HG02870 (cell line): ENCODE measurements at regions not wholly inside any gene's neighbourhood (a gene's known extent, or its start where the extent isn't known, plus 50 kb on each side); places are given as distances from the start of the nearest gene placed in this dataset.
A peak's percentile ranks its signal among the peaks of the same experiment; 100 is the strongest.

Source experiments
- ATAC-seq: cut with Tn5 transposase; IDR thresholded peaks from one replicate; pipeline ENCODE4 v1.9.1; 2021; ENCODE audit warnings: mild to moderate bottlenecking, moderate library complexity; ENCODE audit not compliant: unreplicated experiment

DNA sequence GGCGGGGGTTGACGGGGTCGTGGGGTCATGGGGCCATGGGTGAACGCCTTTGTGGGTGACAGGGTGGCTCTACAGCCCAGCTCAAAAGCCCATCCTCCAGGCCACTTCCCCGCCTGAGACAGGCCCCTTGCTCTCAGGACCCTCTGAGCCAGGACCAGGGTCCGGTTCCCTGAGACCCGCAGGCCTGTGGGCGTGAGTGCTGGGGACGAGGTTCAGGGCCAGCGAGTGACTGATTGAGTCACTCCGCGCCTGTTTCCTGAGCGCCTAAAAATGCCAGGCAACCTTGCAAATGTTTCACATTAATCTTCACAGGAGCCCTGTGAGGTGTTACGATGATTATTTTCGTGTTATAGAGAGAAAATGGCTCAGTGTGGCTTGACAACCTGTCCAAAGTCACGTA is 97.8 kb downstream of the ZNF674 start:
- peak; percentile 30 for ATAC-seq

DNA sequence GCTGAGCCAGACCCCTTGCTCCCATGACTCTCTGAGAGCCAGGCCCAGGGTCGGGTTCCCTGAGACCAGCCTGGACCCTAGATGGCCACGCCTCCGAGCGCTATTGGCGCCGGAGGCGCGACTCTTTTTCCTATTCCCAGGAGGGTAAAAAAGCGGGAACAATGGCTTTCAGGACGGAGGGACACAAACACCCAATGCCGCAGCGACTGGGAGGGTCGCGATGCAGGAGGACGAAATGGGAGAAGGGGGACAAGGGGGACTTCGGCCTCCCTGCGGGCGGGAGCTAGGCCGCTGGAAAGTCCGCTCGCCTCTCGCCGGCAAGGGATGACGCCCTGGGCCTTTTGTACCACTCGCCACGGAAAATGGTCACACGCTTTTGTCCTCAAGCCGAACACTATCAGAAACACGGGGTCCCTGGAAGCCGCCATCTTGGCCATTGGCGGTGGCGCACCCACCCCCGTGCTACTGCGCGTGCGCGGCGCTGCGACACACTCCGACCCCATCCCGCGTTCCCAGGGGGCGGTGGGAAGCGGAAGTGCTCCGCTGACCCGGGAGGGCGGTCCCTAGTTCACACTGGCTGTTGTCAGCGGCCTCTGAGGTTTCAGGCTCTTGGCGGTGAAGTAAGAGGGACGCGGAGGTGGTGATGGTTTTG is 98.4 kb downstream of the ZNF674 start:
- ATAC-seq, result peak; percentile 85

DNA sequence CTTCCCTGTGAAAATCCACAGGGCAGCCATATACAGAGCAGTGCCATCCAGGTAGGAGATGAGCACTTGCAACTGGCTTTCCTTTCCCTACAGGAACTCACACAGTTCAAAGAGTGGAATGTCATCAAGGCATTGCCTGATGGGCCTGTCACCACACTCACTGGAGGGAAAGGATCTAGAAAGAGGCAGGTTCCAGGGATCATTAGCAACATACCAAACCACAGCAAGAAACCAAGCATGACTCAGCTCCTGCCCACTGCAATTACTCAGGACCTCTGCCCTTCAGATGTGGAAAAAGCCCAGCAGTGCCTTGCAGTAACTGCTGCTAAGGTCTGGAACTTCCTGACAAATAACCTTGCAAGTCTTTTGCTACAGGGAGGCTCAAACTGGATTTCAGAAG is 101.2 kb downstream of the ZNF674 start:
- no peak for ATAC-seq

DNA sequence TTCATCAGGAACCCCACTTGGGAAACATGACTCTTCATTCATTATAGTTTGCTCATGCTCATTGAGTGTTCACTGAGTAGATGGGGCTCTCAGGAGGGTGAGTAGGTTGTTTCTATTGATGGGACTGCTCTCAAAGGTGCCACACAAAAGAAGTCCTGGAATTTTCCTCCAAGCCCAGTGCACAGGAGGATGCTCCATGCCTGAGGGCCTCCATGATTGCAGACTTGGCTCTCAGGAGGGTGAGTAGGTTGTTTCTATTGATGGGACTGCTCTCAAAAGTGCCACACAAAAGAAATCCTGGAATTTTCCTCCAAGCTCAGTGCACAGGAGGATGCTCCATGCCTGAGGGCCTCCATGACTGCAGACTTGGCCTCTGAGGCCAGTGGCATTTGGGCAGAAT is 108.5 kb downstream of the ZNF674 start:
- no peak for ATAC-seq

DNA sequence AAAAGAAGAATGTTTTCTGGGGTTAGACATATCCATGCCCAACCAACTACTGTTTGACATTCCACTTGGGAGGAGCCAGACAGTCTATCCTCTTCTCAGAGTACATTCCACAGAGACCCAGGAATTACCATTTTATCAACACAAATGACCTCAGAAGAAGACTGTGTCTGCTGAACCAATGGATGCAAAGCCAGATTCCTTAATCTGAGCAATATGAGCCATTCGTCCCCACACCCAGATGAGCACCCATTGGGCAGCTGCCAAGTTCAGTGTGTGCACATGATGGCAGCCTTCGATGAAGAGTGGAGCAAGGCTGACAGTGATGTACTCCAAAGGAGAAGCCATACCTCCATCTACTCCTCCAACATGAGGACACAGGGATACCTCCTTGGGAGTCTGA is 111.3 kb downstream of the ZNF674 start:
- no peak for ATAC-seq

DNA sequence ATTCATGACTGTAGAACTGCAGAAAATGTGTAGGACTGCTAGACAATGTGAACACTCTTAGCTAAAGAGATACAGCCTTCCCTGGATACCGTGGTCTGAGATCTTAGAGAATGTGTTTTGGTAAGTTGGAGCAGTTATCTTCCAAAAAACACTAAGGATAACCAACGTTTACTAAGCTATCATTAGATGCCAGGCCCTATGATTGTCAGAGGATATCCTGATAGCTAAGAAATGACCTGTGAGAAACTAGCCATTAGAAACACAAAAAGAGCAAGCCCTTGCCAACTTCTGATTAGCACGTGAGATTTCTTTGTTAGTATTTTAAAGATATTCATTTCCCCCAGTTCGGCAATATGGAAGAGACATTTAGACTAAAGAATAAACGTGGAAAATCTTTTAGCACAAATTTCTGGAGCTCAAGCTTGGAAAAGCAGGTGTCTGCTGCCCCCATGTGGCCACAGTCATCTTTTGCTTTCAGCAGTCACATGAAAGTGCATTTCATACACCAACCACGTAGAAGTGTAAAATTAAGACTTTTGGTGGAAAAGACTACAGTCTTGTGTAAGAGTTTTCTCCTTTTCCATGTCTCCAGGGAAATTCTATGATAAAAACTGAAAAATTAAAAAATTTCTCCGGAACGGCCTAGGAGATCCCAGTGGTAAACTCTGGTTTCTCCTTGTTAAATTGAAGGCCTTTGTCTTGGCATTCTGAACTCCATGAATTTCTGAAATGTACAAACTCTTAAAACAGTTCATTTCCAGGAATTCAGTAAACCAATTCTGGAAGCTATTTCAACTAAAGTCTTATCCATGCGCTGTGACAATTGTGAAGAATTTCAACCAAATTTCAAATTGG is 136.4 kb downstream of the ZNF674 start:
- no peak for ATAC-seq

DNA sequence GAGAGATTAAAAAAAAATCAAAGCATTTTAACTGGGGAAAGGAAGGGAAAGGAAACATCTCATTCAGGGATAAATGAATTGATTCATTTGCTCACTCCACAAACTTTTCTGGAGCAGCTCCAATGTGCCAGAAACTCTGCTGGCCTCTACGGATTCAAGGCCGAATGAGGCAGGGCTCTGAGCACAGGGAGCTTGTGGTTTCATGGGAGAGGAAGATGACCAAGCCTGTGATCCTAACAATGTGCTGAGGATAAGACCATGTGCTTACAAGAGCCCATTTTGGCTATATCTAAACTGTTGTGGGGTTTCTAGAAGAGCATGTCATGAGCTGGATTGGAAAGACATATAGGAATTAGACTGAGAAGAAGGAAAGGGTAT is 137.5 kb downstream of the ZNF674 start:
- ATAC-seq, result no peak

DNA sequence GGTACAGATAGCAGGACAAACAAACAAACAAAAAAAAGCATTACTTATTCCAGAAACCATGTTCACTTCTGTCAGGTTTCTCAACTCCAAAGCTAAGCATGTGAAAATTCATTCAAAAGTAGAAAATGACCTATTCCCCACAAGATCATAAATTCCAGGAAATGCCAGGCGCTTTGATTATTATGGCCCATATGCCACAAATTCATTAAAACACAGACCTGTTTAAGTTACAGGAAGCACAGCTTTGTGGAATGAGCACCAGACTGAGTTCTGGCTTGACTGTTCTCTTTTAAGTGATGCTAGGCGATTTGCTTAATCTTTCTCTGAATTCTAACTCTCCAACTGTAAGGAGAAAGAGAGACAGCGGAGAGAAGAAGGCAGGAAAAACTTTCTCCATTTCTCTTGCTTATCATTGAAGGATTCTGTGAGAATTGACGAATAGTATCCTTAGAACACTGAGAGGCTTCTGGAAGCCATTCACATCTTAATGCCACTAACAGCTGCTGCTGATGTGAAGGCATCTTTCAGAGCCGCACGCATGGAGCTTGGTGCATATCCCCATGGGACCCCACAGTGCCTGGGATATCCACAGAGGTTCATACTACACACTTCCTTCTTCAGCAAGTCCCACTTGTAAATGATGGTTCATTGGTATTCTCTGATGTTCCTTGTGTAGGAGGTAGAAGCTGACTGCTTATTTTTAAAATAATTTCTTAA is 138.0 kb downstream of the ZNF674 start:
- no peak for ATAC-seq

DNA sequence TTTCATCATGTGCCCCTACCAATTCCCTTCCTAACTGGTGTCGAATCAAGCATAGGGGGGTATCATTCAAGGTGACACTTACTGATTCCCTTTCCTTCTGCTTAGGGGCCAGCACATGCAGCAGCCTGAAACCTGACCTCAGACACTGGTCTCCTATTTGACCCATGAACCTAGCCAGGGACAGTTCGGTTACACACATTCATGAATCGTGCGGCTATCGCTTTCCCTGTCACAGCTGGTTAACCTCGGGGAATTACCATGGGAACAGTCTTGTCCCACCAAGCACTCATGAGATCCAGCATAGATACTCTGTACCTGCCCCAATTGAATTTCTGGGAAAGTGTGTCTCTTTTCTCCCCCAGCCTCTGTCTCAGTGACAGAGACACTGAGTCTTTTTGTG is 140.4 kb downstream of the ZNF674 start:
- ATAC-seq, result no peak

DNA sequence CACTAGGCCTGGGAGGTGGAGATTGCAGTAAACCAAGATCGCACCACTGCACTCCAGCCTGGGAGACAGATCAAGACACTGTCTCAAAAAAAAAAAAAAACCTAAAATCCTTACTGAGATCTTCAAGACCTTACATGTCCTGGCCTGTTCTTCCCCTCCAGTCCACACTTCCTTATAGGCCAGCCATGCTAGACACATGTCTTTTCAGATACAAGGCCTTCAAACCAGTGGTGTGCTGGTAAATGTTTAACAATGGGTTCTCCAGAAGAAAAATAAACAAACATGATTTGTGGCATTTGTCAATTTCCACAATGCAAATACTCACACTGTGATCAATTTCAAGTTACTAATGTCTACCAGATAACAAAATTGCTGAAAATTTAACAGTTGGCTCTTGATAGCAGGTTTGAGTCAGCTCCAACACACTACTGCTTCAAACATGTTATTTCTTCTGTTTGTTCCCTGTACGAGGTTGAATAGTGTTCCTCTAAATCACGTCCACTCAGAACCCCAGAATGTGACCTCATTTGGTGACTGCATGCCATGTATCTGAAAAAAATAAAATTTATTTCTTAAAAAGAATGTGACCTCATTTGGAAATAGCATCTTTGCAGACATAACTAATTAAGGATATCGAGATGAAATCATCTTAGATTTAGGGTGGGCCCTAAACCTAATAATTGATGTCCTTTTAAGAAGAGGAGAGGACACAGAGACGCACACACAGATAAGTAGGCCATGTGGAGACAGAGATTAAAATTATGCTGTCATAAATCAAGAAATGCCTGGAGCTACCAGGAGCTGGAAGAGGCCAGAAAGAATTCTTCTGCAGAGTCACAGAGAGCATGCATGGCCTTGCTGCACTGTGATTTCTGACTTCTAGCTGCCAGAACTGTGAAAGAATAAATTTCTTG is 144.4 kb downstream of the ZNF674 start:
- ATAC-seq, result no peak

DNA sequence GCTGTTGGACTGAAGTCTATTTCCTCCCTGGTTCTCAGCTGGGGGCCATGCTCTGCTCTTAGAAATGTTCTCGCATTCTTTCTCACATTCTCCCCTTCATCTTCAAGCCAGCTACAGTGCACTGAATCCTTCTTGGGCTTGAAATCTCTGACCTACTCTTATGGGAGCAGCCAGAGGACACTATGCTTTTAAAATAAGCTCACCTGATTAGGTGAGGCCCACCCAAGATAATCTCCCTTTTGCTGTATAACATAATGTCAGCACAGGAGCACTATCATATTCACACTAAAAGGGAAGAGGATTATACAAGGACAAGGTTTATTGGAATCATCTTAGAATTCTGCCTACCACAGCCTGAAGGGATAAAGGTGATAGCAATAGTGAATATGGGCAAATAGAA is 146.3 kb downstream of the ZNF674 start:
- no peak for ATAC-seq

DNA sequence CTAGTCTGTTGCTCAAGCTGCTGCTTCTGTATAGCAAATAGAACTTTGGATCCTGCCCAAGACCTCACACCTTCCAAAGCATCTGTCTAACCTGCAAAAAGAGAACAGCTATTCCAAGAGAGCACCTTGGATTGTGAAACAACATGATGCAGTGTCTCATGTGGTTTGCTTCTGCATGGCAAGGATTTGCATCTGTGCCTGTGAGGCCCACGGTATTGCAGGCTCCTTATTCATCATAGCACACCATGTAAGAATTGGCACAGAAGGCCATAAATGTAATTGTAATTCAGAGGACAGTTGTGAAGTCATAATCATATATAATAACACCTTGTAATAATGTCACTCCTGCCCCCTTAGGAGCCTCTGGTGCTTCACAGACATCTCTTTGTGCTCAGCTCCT is 147.1 kb downstream of the ZNF674 start:
- no peak for ATAC-seq

DNA sequence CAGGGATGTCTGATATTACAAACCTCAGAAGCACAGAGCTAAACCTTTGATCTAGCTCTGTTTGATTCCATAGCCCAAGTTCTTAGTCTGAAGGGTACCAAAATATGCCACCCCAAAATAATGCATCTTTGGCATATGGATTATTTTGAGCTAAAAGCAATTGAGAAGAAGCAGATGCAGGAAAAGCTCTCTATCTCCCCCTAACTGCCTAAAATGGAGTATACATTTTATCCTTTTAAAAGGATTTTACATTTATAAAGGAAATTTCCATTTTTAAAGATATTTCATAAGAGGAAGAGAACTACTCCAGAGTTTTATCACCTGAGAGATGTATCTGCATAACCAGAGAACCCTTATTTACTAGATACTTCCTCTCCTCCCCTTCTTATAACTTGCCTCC is 158.7 kb downstream of the ZNF674 start:
- no peak for ATAC-seq

DNA sequence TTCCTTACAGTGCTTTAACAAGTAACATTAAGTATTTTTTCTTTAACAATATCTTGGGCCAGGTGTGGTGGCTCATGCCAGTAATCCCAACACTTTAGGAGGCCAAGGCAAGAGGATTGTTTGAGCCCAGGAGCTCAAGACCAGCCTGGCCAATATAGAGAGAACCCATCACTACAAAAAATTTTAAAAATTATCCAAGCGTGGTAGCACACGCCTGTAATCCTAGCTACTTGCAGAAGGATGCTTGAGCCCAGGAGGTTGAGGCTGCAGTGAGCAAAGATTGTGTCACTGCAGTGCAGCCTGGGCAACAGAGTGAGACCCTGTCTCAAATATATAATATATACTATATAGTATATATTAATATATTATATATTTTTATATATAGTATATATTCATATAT is 162.2 kb downstream of the ZNF674 start:
- no peak for ATAC-seq

DNA sequence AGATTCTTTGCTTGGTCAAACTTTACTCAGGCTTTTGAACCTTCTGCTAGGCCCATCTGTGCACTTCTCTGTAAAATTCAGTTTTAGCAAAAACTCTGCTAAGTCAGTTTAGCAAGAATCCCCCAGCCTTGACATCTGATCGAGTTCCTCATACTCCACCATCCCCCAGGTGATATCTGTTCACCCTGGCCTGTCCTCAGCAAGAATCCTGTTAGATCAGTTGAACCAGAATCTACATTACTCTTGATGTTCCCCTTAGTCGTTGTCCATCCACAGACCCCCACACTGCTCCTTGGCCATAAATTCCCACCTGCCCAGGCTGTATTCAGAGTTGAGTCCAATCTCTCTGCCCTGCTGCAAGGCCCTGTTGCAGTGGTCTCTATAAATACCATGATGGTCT is 162.6 kb downstream of the ZNF674 start:
- no peak for ATAC-seq

DNA sequence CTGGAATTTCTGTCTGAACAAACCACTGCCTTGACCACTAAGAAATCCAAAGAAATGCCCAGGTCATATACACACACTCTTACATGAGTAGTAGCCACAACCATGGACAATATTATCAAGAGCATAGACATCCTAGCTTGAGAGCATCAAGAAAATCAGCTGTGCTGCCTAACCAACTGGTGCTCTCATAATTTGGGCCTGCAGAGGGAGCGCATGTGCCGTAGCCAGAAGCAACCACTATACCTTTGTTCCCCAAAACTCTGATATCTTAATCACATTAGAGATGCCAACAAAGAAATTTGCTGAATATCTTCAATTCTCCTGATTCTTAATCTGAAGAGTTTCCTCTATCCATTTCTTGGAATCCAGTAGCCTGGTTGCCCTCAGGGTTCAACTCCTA is 163.6 kb downstream of the ZNF674 start:
- peak; percentile 71 for ATAC-seq

DNA sequence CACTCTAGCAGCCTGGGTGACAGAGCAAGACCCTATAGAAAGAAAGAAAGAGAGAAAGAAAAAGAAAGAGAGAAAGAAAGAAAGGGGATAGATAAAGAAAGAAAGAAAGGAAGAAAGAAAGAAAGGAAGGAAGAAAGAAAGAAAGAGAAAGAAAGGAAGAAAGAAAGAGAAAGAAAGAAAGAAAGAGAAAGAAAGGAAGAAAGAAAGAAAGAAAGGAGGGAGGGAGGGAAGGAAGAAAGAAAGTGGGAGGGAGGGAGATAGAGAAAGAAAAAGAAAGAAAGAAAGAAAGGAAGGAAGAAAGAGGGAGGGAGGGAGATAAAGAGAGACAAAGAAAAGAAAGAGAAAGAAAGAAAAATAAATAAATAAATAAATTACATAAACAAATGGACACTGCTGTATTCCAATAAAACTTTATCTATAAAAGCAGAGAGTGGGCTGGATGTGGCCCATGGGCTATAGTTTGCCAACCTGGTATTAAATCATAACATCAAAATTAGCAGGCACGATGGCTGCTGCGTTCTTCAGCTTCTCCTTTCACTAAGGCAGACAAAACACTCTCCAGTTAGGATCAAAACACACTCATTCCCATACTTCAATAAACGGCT is 165.0 kb downstream of the ZNF674 start:
- no peak for ATAC-seq

DNA sequence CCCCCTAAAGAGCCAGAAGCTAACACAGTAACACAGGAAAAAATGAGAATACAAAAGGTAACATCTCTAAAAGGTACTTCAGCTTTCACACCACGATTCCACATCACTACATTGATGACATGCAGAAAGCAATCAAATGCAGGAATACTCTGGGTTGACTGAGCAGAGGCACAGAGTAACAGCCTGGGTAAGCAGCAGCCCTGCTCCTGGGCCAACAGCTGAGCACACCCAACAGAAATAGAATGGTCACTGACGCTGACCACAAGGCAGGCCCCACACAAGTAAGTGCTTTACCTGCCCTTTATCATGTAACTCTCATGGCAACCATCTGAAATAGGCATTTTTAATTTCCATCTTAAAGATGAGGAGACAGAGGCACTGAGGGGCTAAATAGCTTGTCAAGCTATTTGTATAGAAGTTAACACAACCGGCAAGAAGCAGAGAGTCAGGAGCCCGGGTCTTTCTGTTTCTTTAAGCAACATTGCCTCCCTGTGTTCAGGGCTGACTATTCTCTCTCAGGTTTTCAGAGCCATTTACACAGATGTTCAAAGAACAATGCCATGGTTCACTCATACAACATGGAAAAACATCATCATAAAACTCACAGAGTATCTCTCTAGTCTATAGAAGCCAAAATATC is 168.9 kb downstream of the ZNF674 start:
- ATAC-seq, result no peak

DNA sequence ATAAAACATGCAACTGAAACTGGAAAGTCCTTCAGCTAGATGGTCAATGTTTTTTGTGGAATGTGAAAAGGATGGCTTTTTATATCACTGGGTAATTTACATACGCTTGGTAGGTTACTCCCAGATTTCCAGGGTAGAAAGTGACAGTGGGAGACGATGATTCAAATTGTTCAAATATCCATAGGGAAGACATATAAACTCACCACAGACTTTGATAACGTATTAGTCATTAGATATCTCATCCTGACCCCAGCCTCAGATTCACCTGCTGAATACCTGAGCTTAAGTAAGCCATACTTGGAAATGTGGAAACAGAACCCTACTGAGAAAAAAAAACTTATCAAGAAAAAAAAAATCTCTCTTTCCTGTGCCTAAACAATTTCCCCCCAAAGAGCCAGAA is 169.4 kb downstream of the ZNF674 start:
- ATAC-seq, result no peak

DNA sequence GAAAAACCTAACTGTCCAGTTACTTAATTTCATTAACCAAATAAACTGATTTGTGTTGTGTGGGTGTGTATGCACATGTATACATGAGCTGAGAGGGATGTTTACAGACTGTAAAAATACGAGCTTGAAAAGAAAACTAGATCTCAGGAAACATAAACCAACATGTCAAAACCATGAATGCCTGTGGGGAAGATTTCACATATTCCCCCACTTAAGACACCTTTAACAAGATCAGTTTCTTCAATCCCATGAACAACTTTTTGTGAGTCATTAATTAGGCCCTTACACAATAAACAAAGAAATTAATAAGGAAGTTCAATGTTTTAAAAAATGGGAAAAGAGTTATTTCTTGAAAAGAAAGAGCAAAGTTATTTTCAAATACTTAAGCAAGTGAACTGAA is 170.8 kb downstream of the ZNF674 start:
- no peak for ATAC-seq
